Inflammatory macrophage treated with lipopolysaccharide for 4 hours (primary cell): ENCODE measurements at regions not wholly inside any gene's neighbourhood (a gene's known extent, or its start where the extent isn't known, plus 50 kb on each side); places are given as distances from the start of the nearest gene placed in this dataset.
A peak's percentile ranks its signal among the peaks of the same experiment; 100 is the strongest.
"Not testable (repeated sequence)": the region's sequence is repeated elsewhere in the genome, so short reads cannot be mapped to it uniquely, and the experiment has no call there.

Experiments
- DNase-seq: peaks from one replicate; pipeline ENCODE4 v3.0.0-alpha.2; 2020

DNA sequence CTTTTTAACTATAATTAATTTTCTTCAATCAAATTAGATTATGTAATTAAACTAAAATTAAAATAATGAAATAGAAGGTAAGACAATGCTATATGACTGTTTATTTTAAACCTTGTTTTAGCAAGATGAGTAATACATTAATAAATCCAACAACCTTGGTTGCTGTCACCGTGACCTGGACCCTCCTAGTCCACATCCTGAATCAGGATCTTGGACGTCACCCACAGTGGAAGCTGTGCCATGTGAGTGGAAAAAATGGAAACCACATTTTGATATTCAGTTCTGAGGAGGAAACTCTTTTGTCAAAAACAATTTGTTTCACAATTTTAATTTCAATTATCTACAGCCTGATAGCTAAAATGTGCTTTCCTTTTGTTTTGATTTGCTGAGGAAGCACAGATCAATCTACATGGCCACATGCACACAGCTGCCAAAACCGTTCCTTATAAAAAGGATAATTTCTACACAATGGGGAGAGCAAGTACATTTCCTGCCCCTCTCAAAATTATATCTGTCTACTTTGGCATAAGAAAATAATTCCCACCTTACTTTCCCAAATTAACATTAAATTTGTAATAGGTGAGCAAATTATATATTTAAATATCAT is 255.5 kb downstream of the RASSF9 start:
- no peak for DNase-seq

DNA sequence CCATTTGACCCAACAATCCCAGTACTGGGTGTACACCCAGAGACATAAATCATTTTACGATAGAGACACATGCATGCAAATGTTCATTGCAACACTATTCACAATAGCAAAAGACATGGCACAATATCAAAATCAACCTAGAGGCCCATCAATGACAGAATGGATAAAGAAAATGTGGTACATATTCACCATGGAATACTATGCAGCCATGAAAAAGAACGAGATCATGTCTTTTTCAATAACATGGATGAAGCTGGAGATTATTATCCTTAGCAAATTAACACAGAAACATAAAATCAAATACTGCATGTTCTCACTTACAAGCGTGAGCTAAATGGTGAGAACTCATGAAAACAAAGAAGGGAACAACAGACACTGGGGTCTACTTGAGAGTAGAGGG is 249.1 kb downstream of the RASSF9 start:
- no peak for DNase-seq

DNA sequence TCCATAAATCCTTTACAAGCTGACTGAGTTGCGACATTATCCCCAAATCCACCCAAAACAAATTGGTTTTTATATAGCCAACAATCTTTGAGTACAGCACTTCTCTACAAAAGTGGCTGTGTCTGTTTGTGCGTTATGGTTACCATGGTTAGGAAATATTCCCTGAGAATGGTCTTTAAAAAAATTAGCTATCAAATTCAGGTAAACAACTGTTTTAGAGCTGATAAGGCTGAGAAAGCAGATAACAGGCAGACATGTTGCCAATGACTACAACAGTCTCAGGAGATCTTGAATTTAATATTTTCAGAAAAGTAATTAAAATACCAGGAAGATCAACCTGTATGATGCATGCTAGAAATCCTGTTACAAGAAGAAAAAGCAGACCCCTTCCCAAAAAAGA is 248.0 kb downstream of the RASSF9 start:
- DNase-seq: no peak

DNA sequence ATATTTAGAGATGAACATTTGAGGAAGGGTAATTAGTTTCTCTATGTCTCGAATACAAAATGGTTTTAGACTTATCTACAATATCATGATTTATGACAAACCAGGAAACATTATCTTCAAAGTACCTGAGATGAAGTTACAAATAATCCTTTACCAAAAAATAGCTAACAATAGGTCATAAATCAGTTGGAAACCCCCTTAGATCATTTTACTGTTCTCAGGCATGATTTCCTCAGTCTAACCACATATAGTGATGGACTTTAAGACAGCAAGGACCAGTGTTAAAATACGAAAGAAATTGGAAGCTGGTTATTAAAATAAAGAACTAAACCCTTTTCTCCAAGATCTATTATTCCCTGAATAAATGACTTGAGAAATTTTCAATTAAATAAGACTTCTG is 235.4 kb downstream of the RASSF9 start:
- DNase-seq: no peak

DNA sequence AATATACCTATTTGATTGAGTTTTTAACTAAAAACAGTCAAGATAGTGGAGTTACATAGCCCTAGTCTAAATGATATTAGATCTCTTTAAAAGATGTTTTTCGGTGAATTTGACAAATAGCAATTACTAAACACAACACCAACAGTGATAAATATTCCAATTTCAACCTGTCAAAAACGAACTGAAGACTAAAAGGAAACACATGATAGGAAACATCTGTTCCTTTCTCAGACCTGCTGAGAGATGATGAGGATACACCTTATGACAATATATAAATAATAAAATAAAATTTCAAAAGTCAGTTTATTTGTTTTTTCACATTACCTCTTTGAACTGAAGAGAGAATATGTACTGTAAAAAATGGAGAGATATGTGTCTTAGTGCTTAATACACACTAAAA is 232.7 kb downstream of the RASSF9 start:
- DNase-seq: no peak

DNA sequence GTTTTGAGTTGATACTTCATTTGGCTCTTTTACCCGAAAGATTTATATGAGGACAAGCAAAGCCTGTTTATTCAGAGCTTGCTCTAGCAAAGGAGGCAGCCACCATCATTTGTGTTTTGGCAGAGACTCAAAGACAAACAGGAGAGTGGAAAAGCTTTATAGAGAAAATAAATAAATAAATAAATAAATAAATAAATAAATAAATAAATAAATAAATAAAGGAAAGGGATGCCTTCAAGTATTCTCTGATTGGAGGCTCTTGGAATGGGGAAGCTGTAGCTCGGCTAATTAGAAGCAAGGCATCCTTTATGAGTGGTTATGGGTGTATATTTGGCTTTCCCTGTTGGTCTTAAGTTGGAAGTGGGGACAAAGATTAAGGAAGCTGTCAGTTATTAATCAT is 229.8 kb downstream of the RASSF9 start:
- no peak for DNase-seq

DNA sequence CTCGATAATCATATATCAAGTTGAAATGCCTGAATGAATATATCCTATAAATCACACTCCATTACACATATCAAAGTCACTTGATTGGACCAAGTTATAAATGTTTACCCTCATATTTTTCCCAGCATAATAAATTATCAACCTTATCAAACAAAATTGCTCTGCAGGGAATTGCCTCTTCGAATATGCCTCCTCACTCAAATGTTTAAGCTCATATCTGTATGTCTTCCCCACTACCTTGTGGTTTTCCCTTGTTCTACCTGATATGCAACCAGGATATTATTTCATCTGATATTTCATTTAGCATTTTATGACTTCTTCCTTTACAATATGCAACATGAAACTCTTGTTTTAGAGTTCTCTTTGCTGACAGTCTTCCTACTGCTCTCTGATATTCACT is 226.4 kb downstream of the RASSF9 start:
- no peak for DNase-seq

DNA sequence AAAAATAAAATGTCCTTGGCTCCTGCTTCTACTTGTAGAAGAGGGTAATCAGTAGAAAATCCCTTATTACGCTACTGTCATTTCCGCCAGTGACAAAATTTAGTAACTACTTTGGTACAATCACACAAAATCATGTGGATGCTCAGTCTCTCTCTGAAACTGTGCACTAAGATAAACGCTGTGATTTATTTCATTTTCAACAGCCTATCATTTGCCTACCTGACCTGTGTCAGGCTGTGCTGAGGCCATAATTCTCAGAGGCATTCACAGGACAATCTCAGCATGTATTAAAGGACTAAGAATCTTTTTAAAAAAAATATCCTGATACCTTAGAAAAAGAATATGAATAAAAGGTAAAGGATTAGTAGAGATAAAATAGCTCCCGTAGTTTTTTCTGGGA is 226.0 kb downstream of the RASSF9 start:
- DNase-seq: no peak

DNA sequence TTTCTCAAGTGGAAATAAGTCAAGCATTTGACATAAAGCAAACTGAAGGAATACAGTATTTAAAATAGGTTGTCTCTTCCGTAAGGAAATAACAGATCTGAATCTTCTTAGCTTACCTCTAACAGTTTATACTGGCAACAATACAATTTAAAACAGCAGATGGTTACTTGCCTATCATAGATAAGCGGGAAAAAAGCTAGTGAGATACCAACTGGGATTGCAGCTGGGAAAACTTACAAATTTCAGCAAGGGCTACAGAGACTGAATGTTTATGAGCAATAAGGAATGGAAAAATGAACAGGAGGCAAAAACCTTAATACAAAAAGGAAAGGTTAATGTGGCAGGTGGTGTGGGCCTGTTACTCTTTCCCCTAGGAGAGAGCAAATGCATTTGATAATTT is 220.0 kb downstream of the RASSF9 start:
- DNase-seq: no peak

DNA sequence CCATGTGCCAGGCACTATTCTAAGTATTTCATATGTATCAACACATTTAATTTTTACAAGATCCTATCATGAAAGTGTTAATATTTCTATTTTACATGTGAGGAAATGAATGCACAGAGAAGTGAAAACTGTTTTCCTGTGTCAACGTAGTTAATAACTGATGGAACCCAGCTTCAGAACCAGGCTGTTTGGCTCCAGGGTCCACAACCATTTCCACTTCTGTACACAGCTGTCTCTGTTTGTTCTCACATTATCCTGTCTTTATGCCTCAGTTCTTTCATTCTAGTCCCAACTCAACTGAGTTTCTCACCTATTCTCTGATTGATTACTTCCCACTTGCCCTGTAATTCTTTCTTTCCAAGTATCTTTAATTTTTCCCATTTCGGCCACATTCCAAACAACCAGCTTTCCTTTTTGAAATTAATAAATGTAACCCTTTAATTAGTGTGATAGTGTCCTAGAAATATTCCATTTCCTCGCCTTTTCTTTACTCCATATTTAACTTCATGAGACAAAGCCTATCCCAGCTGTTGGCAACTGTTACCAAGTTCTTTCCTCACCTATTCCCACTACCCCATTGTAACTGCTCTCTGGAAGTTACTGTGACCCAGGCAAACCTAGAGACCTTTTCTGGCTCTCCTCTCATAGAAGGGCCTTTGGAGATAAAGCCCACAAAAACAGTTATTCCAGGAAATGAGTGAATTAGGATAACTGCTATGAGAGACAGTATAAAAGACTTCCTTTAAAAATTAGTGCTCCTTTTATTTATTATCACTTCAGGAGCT is 218.7 kb downstream of the RASSF9 start:
- DNase-seq: no peak

DNA sequence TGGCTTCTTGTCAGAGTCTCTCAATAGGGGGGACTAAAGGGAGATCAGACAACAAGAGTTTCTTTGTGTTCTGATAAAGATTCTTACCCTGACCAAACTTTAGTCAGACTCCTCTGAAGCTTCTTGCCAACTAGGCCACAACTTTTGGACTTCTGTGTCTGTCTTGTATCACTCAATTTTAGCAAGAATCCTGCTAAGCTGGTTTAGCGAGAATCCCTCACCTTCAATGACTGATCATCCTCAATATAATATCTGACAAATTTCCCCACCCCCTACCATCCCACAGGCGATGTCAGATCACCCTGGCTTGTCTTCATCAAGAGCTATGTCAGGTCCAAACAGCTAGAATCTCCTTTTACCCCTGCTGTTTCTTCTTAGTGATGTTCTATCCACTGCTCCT is 215.2 kb downstream of the RASSF9 start:
- no peak for DNase-seq

DNA sequence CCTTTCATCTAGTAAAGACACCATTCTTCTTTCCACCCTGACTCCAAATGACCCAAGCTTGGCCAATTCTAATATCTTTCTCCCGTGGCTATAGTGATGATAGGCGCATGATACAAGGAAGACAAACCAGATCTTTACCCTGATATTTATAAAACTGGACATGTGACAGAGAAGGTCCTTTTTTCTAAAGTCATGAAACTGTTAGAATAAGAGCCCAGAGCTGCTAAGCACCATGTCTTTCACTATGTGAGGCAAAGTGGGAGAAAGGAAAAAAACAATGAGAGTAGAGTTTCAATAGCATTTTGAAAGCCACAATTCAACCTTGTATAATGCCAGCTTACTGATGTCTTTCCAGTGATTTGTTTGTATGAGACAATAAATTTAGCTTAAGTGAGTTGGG is 212.4 kb downstream of the RASSF9 start:
- DNase-seq: no peak

DNA sequence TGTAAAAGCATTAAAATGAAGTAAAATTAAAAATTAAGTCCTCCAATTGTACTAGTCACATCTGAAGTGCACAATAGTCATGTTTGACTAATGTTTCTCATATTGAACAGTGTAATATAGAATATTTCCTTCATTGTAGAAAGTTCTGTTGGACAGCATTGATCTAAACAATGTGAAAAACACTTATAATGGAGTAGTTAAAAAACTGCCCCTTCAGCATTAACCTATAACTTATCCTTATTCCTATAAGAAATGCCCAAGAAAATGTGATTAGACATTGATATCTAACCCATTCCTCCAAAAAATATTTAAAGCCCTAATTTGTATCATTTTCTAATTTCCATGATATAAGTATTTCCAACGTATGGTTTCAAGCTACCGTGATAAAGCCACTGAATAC is 210.7 kb downstream of the RASSF9 start:
- no peak for DNase-seq

DNA sequence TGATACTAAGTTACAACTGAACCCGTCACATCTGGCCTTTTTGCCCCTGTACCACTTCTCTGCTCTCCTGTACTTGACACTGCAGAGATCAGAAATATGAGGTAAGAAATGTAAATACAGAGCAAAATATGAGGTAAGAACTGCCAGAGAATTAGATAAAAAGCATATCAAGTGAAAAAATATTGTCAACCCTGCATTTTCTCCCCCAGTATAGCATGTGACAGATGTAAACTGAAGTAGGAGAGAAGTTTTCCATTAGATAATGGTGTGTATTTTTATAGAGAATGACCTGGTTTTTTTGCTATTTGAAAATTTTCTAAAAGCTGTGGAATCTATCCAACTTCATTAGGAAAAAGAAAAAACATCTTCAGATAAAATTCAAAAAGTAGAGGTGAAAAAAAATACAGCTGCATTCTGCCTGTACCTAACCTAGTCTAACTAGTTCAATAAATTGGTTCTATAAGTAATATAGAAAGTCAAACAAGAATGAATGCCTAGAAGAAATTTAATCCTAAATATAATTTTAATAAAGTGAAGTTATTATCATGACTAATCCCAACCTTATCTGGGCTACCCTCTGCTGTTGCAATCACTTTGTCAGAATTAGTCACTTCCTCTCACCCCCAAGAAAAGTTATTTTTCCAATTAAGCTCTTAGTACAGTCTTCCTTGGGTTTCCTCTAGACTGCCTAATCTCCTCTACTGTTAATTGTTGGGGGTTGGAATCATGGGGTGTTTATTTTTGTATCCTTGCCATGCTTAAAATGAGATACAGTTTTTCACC is 210.0 kb downstream of the RASSF9 start:
- peak; percentile 27 for DNase-seq

DNA sequence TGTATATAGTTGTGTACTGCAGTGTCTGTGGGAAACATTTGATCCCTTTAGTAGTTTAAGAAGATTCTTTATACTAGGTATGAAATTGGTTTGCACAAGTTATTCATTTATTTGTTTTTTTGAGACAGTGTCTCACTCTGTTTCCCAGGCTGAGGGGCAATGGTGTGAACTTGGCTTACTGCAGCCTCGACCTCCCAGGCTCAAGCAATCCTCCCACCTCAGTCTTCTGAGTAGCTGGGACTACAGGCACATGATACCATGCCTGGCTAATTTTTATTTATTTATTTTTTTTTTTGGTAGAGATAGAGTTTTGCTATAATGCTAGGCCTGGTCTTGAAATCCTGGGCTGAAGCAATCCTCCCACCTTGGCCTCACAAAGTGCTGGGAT is 209.4 kb downstream of the RASSF9 start:
- DNase-seq: no peak

DNA sequence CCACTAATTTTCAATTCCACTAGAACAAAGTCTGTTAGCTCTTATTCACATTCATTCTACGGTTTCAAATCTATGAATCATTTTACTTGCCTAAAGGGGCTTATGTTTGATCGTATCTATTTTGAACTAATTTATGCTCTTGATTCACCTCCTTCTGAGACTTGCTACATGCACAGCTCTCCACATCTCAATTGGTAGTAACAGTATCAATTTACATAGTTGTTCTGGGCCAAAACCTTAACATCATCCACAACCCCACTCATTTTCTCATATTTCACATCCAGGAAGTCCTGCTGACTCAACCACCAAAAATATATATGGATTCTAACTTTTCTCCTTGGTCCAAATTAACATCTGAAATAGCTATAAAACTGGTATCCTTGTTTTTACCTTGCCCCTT is 208.6 kb downstream of the RASSF9 start:
- DNase-seq: no peak

DNA sequence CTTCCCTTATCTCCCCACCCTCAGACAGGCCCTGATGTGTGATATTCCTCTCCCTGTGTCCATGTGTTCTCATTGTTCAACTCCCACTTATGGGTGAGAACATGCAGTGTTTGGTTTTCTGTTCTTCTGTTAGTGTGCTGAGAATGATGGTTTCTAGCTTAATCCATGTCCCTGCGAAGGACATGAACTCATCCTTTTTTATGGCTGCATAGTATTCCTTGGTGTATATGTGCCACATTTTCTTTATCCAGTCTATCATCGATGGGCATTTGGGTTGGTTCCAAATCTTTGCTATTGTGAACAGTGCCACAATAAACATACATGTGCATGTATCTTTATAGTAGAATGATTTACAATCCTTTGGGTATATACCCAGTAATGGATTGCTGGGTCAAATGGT is 207.6 kb downstream of the RASSF9 start:
- DNase-seq: not testable (repeated sequence)

DNA sequence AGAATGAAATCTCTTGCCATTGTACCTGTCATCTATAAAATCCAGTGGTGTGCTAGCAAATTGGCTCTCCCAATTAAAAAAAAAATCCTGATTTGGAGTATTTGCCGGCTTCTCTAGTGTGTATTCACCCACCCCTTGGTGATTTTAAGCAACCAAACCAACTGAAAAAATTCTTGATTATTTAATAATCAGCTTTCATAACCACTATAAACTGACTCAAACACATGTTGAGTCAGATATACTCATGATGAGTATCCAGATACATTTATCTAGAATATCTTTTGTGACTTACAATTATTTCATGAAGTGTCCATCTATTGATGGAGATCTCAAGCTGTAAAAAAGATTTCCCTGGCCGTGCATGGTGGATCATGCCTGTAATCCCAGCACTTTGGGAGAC is 205.4 kb downstream of the RASSF9 start:
- no peak for DNase-seq

DNA sequence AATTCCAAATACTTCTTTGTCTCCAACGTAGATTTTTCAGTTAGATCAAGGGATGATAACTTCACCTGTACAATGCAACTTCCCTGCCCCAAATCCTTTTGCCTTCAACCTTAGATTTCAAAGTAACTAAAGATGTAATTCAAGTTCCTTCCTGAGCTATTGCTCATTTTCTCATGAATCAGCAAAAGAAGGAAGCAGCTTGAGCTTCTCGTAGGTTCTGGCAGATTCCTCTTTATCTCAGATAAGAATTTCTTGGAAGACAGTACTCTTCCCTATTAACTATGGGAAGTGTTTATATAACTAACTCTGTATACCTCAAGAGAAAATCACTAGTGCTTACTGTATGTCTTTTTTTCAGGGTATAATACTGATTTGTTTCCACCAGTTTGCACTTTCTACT is 203.8 kb downstream of the RASSF9 start:
- DNase-seq: peak; percentile 6

DNA sequence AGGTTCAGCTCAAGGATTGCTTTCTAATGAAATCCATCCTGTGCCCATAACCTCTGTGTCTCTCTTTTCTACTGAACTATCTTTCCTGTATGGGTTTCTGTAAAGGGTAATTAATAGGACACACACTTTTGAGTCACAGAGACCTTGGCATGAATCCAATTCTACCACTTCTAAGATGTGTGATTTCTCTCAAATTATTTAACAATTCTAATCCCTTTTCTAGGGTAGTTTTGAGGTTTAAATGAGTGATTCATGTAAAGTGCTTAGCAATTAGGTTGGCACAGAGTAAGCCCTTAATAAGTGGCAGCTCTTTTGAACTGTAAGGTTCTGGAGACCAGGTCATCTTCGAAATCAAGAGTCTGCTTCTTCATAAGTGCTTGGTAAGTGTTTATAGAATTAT is 202.7 kb downstream of the RASSF9 start:
- no peak for DNase-seq

DNA sequence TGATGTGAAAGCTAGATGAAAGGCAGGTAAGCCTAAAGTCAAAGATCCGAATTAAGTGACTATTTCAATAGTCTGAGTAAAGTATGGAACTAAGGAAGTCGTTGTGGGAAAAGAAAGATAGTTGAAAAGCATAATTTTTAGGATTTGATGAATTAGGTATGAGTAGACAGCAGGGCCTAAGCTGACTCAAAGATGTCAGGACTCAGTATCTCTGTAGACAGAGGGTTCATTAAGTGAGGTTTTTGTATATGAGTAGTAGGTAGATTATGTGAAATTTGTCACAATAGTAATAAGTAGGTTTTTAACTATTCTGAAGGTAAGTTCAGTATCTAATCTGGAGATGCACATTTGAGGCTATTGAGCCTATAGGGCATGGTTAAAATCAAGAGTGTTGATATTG is 196.4 kb downstream of the RASSF9 start:
- no peak for DNase-seq

DNA sequence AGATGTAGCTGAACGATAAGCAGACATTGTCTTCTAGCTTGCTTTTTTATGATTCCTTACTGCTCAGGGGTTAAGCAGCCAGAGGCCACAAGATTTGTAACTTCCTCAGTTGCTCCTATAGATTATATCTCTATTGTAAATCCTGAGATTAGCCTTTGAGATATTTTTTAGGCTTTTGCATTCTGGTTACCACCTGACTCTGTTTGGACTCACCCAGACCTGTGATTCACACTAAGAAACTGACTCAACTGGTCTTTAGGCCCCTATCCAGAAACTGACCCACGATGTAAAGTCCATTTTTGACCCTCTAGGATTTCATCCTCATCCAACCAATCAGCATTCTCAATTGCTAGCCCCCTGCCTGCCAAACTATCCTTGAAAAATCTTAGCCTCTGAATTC is 194.4 kb downstream of the RASSF9 start:
- DNase-seq: no peak

DNA sequence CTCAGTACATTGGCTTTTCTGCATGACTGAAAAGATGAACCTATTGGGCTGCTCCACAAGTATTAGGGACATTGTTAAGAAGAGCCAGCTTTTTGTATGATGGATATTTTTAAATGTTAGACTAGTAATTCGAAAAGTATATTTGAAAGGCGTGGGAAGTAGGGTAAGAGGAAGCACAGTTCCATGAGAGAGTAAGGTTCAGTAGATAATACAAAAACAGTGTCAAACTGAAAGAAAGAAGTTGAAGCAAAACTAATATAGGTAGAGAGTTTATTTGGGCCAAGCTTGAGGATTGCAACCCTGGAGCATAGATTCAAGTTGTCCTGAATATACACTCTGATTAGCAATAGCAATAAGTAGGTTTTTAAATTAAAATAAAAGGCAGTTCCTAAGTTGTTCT is 193.9 kb downstream of the RASSF9 start:
- no peak for DNase-seq

DNA sequence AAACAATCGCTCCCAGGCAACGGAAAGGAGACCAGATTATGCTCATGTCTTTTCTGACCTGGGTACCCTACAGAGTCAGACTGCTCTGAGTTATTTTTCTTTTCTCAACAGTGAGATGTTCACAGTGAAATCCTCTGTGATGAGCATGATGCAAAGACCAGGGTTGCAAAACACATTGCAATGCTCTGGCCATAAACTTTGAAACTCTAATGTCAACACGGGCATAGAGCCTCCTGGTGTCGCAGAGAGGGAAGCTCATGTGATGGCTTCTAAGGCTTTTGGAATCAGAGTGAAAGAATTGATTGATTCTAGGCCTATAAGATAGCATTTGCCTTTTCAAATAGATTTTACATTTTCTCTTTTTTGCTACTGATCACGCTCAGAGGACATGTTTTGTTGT is 193.4 kb downstream of the RASSF9 start:
- peak; percentile 5 for DNase-seq
